RWPE2 (cell line): ENCODE measurements at regions not wholly inside any gene's neighbourhood (a gene's known extent, or its start where the extent isn't known, plus 50 kb on each side); places are given as distances from the start of the nearest gene placed in this dataset.

Source experiments
- ATAC-seq: fragments of 200-7000 bp; cut with Tn5 transposase; 3 replicates; pipeline ENCODE4 v1.9.1; 2021; ENCODE audit warnings: low read depth
- DNase-seq: peaks from one replicate; pipeline ENCODE4 v3.0.0-alpha.2; 2020; ENCODE audit warnings: low spot score
- H3K27ac ChIP-seq: fragments of 450-650 bp; 2 replicates; pipeline ENCODE4 v1.5.1; 2017; ENCODE audit warnings: mild to moderate bottlenecking; ENCODE audit not compliant: poor library complexity, severe bottlenecking
- H3K27me3 ChIP-seq: fragments of 250-450 bp; sonication (Bioruptor Pico); 2 replicates; pipeline ENCODE4 v1.5.1; 2021; ENCODE audit warnings: mild to moderate bottlenecking, moderate library complexity; ENCODE audit not compliant: insufficient read depth, poor library complexity, severe bottlenecking
- H3K36me3 ChIP-seq: fragments of 250-450 bp; sonication (Bioruptor Pico); 2 replicates; pipeline ENCODE4 v1.5.1; 2020; ENCODE audit warnings: low read depth, mild to moderate bottlenecking, moderate library complexity
- H3K4me1 ChIP-seq: fragments of 250-450 bp; sonication (Bioruptor Pico); 2 replicates; pipeline ENCODE4 v1.5.1; 2021; ENCODE audit warnings: mild to moderate bottlenecking, moderate library complexity; ENCODE audit not compliant: insufficient read depth, poor library complexity, severe bottlenecking
- H3K4me3 ChIP-seq: fragments of 250-450 bp; sonication (Bioruptor Pico); 2 replicates; pipeline ENCODE4 v1.5.1; 2021; ENCODE audit warnings: mild to moderate bottlenecking, moderate library complexity; ENCODE audit not compliant: severe bottlenecking
- H3K9me3 ChIP-seq: fragments of 250-450 bp; sonication (Bioruptor Pico); 2 replicates; pipeline ENCODE4 v1.5.1; 2021; ENCODE audit warnings: mild to moderate bottlenecking, moderate library complexity; ENCODE audit not compliant: severe bottlenecking
- CTCF ChIP-seq: fragments of 450-650 bp; IDR thresholded peaks from one replicate; pipeline ENCODE4 v1.5.1; 2017; ENCODE audit warnings: mild to moderate bottlenecking, moderate library complexity; ENCODE audit not compliant: poor library complexity, severe bottlenecking

- DNase-seq: no peak
- ATAC-seq: no peak
- Histone ChIP-seq H3K4me3 (no peak overlapping the region), H3K4me1 (no peaks in the 10 kb centered on the region), H3K9me3 (no peaks in the 10 kb centered on the region), H3K27ac (no peak overlapping the region), H3K27me3 (no peaks in the 10 kb centered on the region), H3K36me3 (no peaks in the 10 kb centered on the region)
- no peak for TF ChIP-seq CTCF
Measured at GRCh38 chr4:153074936-153075630, 129.2 kb upstream of the TRIM2 start.

GRCh38 chr4:153075836-153076518 is 128.3 kb upstream of the TRIM2 start:
- ATAC-seq (no peak), DNase-seq (no peak)
- Histone ChIP-seq H3K4me3 (no peak overlapping the region), H3K4me1 (no peaks in the 10 kb centered on the region), H3K27ac (no peak overlapping the region), H3K9me3 (no peaks in the 10 kb centered on the region), H3K27me3 (no peaks in the 10 kb centered on the region), H3K36me3 (no peaks in the 10 kb centered on the region)
- no peak for TF ChIP-seq CTCF

- DNase-seq: no peak
- H3K36me3 ChIP-seq: no peaks in the 10 kb centered on the region
- H3K27me3 ChIP-seq: no peaks in the 10 kb centered on the region
- no peak overlapping the region for H3K27ac ChIP-seq
- H3K4me1 ChIP-seq: no peaks in the 10 kb centered on the region
- no peaks in the 10 kb centered on the region for H3K9me3 ChIP-seq
- no peak for TF ChIP-seq CTCF
- no peak overlapping the region for H3K4me3 ChIP-seq
- no peak for ATAC-seq
Measured at GRCh38 chr4:153076861-153077260, 127.4 kb upstream of the TRIM2 start.

- no peak overlapping the region for H3K27ac ChIP-seq
- no peak for ATAC-seq
- no peaks in the 10 kb centered on the region for H3K36me3 ChIP-seq
- no peak overlapping the region for H3K4me3 ChIP-seq
- DNase-seq: no peak
- no peaks in the 10 kb centered on the region for H3K4me1 ChIP-seq
- H3K9me3 ChIP-seq: no peaks in the 10 kb centered on the region
- H3K27me3 ChIP-seq: no peaks in the 10 kb centered on the region
- no peak for TF ChIP-seq CTCF
Measured at GRCh38 chr4:153079857-153080391, 124.3 kb upstream of the TRIM2 start.

- no peaks in the 10 kb centered on the region for H3K9me3 ChIP-seq
- H3K27ac ChIP-seq: no peak overlapping the region
- no peak for TF ChIP-seq CTCF
- H3K36me3 ChIP-seq: no peaks in the 10 kb centered on the region
- ATAC-seq (no peak), DNase-seq (no peak)
- no peaks in the 10 kb centered on the region for H3K27me3 ChIP-seq
- no peak overlapping the region for H3K4me3 ChIP-seq
- H3K4me1 ChIP-seq: no peaks in the 10 kb centered on the region
Measured at GRCh38 chr4:153081006-153081580, 123.2 kb upstream of the TRIM2 start.
